ENCODE measurements at regions not wholly inside any gene's neighbourhood (a gene's known extent, or its start where the extent isn't known, plus 50 kb on each side); places are given as distances from the start of the nearest gene placed in this dataset.

DNA sequence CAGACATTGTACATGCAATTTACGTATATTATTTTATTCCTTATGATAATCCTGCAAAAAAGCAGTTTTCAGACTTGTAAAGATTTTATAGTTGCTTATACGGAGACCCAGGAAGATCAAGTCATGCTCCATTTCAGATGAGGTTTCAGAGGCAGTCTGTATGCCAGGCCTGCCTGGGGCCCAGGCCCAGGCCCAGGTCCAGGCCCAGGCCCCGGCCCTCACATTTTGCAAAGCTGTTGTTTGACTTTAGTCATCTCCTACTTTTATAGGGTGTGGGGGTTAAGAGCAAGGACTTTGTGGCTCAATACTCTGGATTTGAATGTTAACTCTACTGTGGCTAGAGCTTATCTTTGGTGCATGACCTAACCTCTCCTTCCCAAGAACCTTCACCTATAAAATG lies 217.9 kb downstream of the SAMD5 start:
- H3K4me1 ChIP-seq (ENCODE audit: insufficient read depth, poor library complexity, severe bottlenecking), result no peaks in the 10 kb centered on the region
- no peak for ATAC-seq (ENCODE audit: low read depth)
- H3K27ac ChIP-seq (ENCODE audit: poor library complexity, severe bottlenecking), result no peak overlapping the region
- H3K36me3 ChIP-seq (ENCODE audit: low read depth), result no peaks in the 10 kb centered on the region
- H3K9me3 ChIP-seq (ENCODE audit: severe bottlenecking), result no peaks in the 10 kb centered on the region
- no peaks in the 10 kb centered on the region for H3K27me3 ChIP-seq (ENCODE audit: insufficient read depth, poor library complexity, severe bottlenecking)
- DNase-seq (ENCODE audit: low spot score), result no peak
- TF ChIP-seq, protein P1, sequence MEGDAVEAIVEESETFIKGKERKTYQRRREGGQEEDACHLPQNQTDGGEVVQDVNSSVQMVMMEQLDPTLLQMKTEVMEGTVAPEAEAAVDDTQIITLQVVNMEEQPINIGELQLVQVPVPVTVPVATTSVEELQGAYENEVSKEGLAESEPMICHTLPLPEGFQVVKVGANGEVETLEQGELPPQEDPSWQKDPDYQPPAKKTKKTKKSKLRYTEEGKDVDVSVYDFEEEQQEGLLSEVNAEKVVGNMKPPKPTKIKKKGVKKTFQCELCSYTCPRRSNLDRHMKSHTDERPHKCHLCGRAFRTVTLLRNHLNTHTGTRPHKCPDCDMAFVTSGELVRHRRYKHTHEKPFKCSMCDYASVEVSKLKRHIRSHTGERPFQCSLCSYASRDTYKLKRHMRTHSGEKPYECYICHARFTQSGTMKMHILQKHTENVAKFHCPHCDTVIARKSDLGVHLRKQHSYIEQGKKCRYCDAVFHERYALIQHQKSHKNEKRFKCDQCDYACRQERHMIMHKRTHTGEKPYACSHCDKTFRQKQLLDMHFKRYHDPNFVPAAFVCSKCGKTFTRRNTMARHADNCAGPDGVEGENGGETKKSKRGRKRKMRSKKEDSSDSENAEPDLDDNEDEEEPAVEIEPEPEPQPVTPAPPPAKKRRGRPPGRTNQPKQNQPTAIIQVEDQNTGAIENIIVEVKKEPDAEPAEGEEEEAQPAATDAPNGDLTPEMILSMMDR (IDR thresholded peaks at IDR 0.05; ENCODE audit: poor library complexity, severe bottlenecking), result no peak
- H3K4me3 ChIP-seq (ENCODE audit: severe bottlenecking), result no peak overlapping the region

DNA sequence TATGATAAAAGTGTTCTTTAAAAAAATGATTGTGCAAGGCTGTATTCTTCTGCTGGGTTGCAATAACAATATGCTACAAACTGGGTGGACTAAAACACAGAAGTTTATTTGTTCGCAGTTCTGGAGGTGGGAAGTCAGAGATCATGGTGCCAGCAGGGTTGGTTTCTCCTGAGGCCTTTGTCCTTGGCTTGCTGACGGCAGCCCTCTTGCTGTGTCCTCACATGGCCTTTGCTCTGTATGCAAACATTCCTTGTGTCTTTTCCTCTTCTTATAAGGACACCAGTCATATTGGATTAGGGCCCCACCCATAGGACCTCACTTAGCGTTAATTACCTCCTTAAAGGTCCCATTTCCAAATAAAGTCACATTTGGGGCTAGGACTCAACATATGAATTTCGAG lies 220.4 kb downstream of the SAMD5 start:
- H3K27me3 ChIP-seq (ENCODE audit: insufficient read depth, poor library complexity, severe bottlenecking), result no peaks in the 10 kb centered on the region
- TF ChIP-seq, protein P1 (IDR thresholded peaks at IDR 0.05; ENCODE audit: poor library complexity, severe bottlenecking), result no peak
- no peak overlapping the region for H3K4me3 ChIP-seq (ENCODE audit: severe bottlenecking)
- no peak overlapping the region for H3K27ac ChIP-seq (ENCODE audit: poor library complexity, severe bottlenecking)
- no peaks in the 10 kb centered on the region for H3K4me1 ChIP-seq (ENCODE audit: insufficient read depth, poor library complexity, severe bottlenecking)
- no peak for ATAC-seq (ENCODE audit: low read depth)
- H3K36me3 ChIP-seq (ENCODE audit: low read depth), result no peaks in the 10 kb centered on the region
- no peaks in the 10 kb centered on the region for H3K9me3 ChIP-seq (ENCODE audit: severe bottlenecking)
- DNase-seq (ENCODE audit: low spot score), result no peak

DNA sequence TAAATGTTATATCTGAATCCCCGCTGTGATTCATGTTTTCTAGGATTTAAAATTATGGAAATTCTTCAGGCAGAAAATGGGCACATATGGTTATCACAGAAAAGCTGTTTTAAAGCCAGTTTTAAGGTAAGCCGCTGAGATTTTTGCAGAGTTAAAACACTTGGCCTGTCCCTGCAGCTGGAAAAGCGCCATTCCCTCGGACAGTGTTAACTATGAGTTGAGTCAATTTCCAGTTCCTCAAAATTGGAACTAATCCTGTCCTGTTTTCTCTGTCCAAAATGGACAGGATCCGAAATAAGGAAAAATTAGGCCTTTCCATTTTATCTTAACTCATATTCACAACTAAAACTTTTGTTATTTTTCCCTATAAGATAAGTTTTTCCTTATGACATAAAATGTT lies 225.2 kb downstream of the SAMD5 start:
- TF ChIP-seq, protein P1 (IDR thresholded peaks at IDR 0.05; ENCODE audit: poor library complexity, severe bottlenecking), result no peak
- Histone ChIP-seq H3K9me3 (ENCODE audit: severe bottlenecking) (no peaks in the 10 kb centered on the region), H3K36me3 (ENCODE audit: low read depth) (no peaks in the 10 kb centered on the region), H3K4me1 (ENCODE audit: insufficient read depth, poor library complexity, severe bottlenecking) (no peaks in the 10 kb centered on the region), H3K4me3 (ENCODE audit: severe bottlenecking) (no peak overlapping the region), H3K27ac (ENCODE audit: poor library complexity, severe bottlenecking) (no peak overlapping the region), H3K27me3 (ENCODE audit: insufficient read depth, poor library complexity, severe bottlenecking) (peaks cover 3% of the 10 kb centered on the region)
- no peak for ATAC-seq (ENCODE audit: low read depth)
- DNase-seq (ENCODE audit: low spot score), result no peak

DNA sequence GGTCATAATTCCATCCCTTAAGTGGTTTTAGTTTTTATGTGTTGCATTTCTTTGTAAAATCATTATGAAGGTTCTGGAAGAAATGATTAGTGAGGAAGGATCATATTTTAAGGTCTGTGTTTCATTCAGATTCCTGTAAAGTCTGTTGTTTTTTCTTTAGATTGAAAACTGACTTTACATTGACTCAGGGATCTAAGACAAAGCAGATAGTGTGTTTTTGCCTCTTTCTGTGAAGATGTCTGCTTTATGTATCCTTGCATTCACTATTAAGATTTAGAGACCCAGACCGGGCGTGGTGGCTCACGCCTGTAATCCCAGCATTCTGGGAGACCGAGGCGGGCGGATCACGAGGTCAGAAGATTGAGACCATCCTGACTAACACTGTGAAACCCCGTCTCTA lies 225.7 kb downstream of the SAMD5 start:
- TF ChIP-seq, protein P1 (IDR thresholded peaks at IDR 0.05; ENCODE audit: poor library complexity, severe bottlenecking), result no peak
- Histone ChIP-seq H3K9me3 (ENCODE audit: severe bottlenecking) (no peaks in the 10 kb centered on the region), H3K27ac (ENCODE audit: poor library complexity, severe bottlenecking) (no peak overlapping the region), H3K27me3 (ENCODE audit: insufficient read depth, poor library complexity, severe bottlenecking) (peaks cover 3% of the 10 kb centered on the region), H3K36me3 (ENCODE audit: low read depth) (no peaks in the 10 kb centered on the region), H3K4me3 (ENCODE audit: severe bottlenecking) (no peak overlapping the region), H3K4me1 (ENCODE audit: insufficient read depth, poor library complexity, severe bottlenecking) (no peaks in the 10 kb centered on the region)
- ATAC-seq (ENCODE audit: low read depth) (no peak), DNase-seq (ENCODE audit: low spot score) (no peak)

DNA sequence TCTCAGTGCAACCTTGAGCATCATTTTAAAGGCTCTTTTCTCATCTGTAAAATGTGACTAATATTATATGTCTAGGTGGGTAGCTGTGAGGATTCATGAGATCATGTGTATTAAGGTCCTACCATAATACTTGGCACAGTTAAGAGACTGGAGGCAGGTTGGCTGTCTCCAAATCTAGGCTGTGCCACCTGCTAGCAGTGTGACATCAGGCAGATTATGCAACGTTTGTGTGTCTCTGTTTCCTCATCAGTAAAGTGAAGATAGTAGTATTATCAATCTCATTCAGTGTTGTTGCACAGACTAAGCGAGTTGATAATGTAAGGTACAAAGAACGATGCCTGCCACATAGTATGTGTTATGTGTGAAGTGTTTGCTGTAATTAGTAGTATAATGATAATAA lies 227.4 kb downstream of the SAMD5 start:
- no peaks in the 10 kb centered on the region for H3K9me3 ChIP-seq (ENCODE audit: severe bottlenecking)
- no peak overlapping the region for H3K4me3 ChIP-seq (ENCODE audit: severe bottlenecking)
- no peak overlapping the region for H3K27ac ChIP-seq (ENCODE audit: poor library complexity, severe bottlenecking)
- H3K36me3 ChIP-seq (ENCODE audit: low read depth), result no peaks in the 10 kb centered on the region
- no peak for DNase-seq (ENCODE audit: low spot score)
- no peak for ATAC-seq (ENCODE audit: low read depth)
- no peaks in the 10 kb centered on the region for H3K4me1 ChIP-seq (ENCODE audit: insufficient read depth, poor library complexity, severe bottlenecking)
- H3K27me3 ChIP-seq (ENCODE audit: insufficient read depth, poor library complexity, severe bottlenecking), result peaks cover 3% of the 10 kb centered on the region
- TF ChIP-seq, protein P1 (IDR thresholded peaks at IDR 0.05; ENCODE audit: poor library complexity, severe bottlenecking), result no peak

All from RWPE2 (cell line).